Testis (tissue), 2 donors: ENCODE measurements at regions not wholly inside any gene's neighbourhood (a gene's known extent, or its start where the extent isn't known, plus 50 kb on each side); places are given as distances from the start of the nearest gene placed in this dataset.

Experiments used
- CTCF ChIP-seq, 3 experiments: fragments of 450-650 bp in 2 of 3; fragments of 200-600 bp in 1 of 3; sonication (generic) in 1 of 3; IDR thresholded peaks; one replicate each; pipeline ENCODE4 v1.5.1; 2016 to 2019; ENCODE audit warnings: antibody characterized with exemption in 3 of 3, mild to moderate bottlenecking in 2 of 3, moderate library complexity in 1 of 3
- POLR2A ChIP-seq: fragments of 450-650 bp; IDR thresholded peaks from one replicate; pipeline ENCODE4 v1.6.1; 2017; ENCODE audit warnings: antibody characterized with exemption, mild to moderate bottlenecking, moderate library complexity

DNA sequence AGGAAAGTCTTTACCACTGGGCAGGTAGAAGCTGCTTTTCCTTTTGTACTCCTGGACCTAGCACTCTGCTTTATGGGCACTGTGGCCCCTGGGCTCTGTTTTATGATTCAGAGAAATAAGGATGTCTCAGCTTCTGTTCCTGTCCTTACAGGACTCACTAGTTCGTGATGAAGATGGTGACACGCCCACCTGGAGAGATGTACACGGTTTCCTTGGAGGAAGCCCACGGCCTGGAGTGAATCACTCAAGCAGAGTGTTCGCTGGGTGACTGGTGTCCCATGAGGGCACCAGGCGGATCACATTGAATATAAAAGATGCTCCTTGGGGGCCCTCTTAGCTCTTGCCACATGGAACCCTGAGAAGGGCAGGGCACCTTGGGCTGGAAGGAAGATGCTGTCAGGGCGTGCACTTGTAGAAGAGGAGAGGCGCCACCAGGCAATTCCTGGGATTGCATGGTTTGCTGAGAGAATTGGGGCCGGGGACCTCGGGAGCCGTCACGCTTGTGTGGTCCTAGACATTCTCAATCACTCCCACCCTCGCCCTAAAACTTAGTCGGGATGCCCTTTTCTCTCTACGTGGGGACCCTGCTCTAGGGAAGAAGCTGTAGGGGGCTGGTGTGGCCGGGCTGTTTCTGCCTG lies 202.6 kb downstream of the TSHZ3 start:
- no peak for TF ChIP-seq POLR2A
- no peak for TF ChIP-seq CTCF (IDR thresholded peaks at IDR 0.05)
